Hindlimb muscle (tissue), 1 donor: ENCODE measurements at regions not wholly inside any gene's neighbourhood (a gene's known extent, or its start where the extent isn't known, plus 50 kb on each side); places are given as distances from the start of the nearest gene placed in this dataset.
A peak's percentile ranks its signal among the peaks of the same experiment; 100 is the strongest.

ENCODE experiments used
- DNase-seq: peaks from one replicate; pipeline ENCODE4 v3.0.0-alpha.2; 2013

DNA sequence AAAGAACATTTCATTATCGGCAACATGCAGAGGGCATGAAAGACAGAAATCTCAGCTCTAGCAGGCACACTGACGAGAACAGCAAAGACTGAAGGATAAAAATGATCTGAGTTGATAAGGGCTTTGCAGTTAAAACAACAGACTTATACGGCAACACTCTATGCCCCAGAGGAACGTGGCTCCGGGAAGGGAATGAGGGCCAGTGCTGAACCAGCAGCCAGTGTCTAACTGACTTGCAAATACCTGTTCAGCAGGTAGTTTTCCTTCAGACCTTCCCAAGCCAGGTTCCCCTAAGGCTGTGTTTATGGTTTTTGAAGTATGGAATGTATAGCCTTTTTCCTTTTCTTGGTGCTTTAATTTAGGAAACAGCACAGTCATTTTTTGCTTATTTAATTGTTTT lies 121.3 kb upstream of the CDH18 start:
- no peak for DNase-seq

- no peak for DNase-seq
These were observed 117.9 kb upstream of the CDH18 start for GRCh38 chr5:20105915-20106314.

GRCh38 chr5:20102293-20102692 lies 114.3 kb upstream of the CDH18 start:
- DNase-seq, result no peak

DNA sequence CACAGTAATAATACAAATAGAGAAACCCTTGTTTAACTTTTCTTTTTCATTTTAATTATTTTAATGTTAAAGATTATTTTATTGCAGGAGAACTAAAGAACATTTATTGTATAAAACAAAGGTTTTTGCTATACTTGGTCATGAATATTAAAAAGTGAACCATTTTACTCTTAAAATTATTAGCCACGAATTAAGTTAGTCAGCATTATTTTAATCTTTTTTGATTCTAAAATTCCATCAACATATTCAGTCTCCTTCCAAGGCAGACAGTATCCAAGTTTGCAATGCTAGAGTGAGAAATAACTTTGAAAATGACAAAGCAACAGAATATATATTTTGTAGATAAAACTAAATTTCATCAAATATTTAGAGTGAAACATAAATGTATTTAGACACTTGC lies 110.7 kb upstream of the CDH18 start:
- no peak for DNase-seq

DNA sequence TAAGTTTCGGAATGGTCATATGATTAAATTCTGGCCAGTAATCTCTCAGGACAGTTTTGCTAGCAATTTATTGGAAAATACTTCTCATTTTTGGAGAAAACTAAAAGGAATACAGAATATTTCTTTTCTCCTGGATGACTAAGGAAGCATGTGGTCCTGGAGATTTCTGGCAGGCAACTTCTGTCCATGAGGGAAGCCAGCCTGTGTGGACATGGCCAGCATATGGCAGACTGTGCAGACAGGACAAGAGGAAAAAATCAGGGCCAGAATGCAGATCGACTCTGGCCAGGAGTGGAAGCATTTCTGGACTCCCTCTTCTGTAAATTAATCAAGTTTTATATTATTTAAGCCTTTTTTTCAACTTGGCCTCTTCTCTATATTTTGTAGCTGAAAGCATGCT lies 100.4 kb upstream of the CDH18 start:
- peak; percentile 29 for DNase-seq

DNA sequence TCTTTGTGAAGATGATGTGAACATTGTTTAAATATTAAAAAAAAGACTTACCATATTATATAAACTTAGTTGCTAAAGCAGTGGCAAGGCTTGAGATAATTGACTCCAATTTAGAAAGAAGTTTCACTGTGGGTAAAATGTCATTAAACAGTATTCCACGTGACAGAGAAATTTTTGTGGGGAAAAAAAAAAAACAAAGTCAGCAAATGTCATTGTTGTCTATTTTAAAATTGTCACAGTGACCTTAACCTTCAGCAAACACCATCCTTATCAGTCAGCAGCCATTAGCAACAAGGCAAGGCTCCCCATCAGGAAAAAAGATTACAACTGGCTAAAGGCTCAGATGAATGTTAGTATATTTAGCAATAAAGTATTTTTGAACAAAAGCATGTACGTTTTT lies 99.3 kb upstream of the CDH18 start:
- no peak for DNase-seq

DNA sequence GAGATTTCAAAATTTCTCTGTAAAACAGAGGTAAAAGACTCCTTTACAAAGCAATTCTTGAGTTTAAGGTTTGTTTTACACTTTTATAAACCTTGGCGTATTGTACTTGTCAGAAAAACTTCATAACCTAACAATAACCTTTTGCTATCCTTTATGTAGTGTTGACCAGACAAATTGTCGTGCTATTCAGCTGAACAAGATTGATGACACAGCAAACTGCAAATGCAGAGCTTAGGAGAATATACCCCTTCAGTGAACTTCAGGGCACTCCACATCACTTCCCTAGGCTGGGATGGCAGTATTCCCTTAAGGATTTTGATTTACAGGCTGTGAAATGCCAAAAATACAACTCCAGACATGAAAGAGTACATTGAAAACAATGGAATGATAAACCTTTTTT lies 89.2 kb upstream of the CDH18 start:
- no peak for DNase-seq

- DNase-seq, result no peak
These were observed 68.9 kb upstream of the CDH18 start for GRCh38 chr5:20056933-20057332.

DNA sequence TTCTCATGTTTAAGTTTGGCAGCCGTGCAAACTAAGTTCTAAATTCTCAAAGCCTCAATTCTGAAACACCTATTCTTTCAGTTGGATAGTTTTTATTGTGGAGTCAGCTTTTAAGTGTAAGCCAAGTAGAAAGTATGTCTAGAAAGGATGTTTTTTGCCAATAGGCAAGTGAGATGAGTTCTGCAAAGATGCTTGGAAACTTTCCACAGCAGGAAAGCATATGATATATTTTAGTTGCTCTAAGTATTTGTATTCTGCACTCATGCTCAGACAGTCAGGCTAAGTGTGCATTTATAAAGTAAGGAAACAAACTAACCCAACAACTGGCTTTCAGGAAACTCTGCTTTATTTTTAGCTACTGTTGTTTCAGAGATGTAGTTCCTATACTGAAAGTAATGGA lies 67.3 kb upstream of the CDH18 start:
- DNase-seq, result peak; percentile 58

DNA sequence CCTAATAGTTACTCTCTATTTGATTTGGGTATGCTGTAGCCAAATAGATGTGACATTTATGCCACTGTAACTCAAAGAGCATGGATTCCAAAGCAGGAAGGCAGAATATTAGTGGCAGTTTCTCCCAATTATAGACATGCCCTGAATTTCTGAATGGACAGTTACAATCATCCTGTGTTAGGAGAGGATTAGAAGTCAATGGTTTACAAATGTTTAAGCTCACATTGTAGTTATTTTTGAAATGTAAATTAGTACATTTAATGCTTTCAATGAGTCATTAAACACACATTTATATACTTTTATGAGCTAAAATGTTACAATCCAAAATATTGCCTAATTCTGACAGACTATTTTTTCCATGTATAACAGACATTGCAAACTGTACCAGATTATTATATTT lies 62.3 kb upstream of the CDH18 start:
- no peak for DNase-seq

- no peak for DNase-seq
These were observed 56.5 kb upstream of the CDH18 start for GRCh38 chr5:20044460-20044859.

DNA sequence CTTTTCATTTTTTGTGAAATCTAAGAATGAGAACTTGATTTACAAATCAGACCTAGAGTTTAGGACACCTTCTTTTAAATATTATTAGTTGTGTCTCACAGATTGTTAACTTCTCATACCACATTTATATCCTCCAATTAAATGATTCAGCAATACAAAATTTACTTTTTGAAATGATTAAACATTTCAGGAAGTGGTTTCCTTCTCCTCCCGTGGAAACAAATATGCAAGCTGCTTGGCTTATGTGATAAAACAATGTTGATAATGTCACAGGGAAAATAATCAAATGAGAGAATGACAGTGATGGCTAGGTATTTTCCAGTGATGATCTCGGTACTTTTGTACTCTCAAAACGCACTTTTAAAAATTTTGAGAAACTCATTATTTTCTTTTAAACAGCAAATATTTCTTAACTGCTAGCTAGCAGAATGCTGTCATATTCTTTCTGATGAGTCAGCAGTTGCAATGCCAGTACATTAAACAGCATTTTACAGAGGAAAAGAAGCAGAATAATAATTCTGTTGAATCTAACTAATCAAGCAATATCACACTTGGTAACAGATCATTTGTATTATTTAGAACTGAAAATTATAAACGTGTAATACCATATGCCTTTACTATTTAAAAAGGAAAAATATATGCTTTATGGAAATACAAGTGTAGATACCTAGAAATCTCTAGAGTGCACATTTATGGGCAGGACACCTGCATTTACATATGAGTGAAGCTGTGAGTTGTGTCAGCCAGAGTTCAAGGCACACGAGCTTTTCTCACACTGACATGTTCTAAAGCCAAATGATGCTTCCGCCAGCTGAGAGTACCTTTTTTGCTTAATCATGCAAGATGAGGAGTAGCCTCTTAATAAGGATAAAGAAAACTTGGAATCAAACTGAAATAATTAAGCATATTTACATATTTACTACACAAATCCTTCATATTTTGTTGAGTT lies 53.6 kb upstream of the CDH18 start:
- no peak for DNase-seq

- no peak for DNase-seq
These were observed 52.9 kb upstream of the CDH18 start for GRCh38 chr5:20040901-20041300.
